Activated CD8-positive, alpha-beta T cell treated with anti-CD3 and anti-CD28 coated beads for 36 hours (primary cell): ENCODE measurements at regions not wholly inside any gene's neighbourhood (a gene's known extent, or its start where the extent isn't known, plus 50 kb on each side); places are given as distances from the start of the nearest gene placed in this dataset.

ENCODE experiments used
- ATAC-seq: fragments of 200-7000 bp; cut with Tn5 transposase; one replicate; pipeline ENCODE4 v1.10.0; 2021; ENCODE audit warnings: mild to moderate bottlenecking, moderate library complexity
- CTCF ChIA-PET: fragments of 350-600 bp; sonication (Branson Sonifier 250); formaldehyde crosslinking; loops from one replicate; lab custom pipeline; 2021; ENCODE audit warnings: antibody characterized with exemption; lab: Charles Lee
- POLR2A ChIA-PET: fragments of 350-600 bp; sonication (Branson Sonifier 250); formaldehyde crosslinking; loops from one replicate; lab custom pipeline; 2021; ENCODE audit warnings: antibody characterized with exemption; lab: Charles Lee
- DNase-seq: peaks from one replicate; pipeline ENCODE4 v3.0.0-alpha.2; 2020
- H3K27ac Mint-ChIP-seq: one replicate; pipeline ENCODE4 v1.8.0; 2021; ENCODE audit warnings: mild to moderate bottlenecking, mixed read lengths
- H3K27me3 Mint-ChIP-seq: one replicate; pipeline ENCODE4 v1.8.0; 2021; ENCODE audit warnings: mixed read lengths
- H3K36me3 Mint-ChIP-seq: one replicate; pipeline ENCODE4 v1.8.0; 2021; ENCODE audit warnings: low read depth, mixed read lengths
- H3K4me1 Mint-ChIP-seq: one replicate; pipeline ENCODE4 v1.8.0; 2021; ENCODE audit warnings: low read depth, mixed read lengths
- H3K4me3 Mint-ChIP-seq: one replicate; pipeline ENCODE4 v1.8.0; 2021; ENCODE audit warnings: mild to moderate bottlenecking, moderate library complexity, mixed read lengths
- H3K9me3 Mint-ChIP-seq: one replicate; pipeline ENCODE4 v1.8.0; 2021; ENCODE audit warnings: mixed read lengths
- intact Hi-C: fragments of 100-400 bp; cut with micrococcal nuclease; formaldehyde crosslinking; loops from one replicate; pipeline ENCODE4 v1.10.0; 2022
- TF ChIP-seq, protein P1 (sequence below): fragments of 200-600 bp; IDR thresholded peaks from one replicate; pipeline ENCODE4 v1.8.0; 2022; ENCODE audit warnings: antibody characterized with exemption, mild to moderate bottlenecking

DNA sequence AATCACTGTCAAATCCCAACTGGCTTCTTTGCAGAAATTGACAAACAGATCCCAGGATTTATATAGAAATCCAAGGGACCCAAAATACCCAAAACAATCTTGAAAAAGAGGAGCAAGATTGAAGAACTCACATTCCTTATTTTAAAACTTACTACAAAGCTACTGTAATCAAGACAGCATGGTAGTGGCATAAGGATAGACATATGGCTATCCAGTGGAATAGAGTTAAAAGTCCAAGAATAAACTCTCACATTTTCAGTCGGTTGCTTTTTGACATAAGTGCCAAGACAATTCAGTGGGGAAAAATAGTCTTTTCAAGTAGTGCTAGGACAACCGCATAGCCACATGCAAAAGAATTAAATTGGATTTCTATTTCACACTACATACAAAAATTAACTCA lies 81.0 kb upstream of the HOXC13 start:
- TF ChIP-seq, protein P1, sequence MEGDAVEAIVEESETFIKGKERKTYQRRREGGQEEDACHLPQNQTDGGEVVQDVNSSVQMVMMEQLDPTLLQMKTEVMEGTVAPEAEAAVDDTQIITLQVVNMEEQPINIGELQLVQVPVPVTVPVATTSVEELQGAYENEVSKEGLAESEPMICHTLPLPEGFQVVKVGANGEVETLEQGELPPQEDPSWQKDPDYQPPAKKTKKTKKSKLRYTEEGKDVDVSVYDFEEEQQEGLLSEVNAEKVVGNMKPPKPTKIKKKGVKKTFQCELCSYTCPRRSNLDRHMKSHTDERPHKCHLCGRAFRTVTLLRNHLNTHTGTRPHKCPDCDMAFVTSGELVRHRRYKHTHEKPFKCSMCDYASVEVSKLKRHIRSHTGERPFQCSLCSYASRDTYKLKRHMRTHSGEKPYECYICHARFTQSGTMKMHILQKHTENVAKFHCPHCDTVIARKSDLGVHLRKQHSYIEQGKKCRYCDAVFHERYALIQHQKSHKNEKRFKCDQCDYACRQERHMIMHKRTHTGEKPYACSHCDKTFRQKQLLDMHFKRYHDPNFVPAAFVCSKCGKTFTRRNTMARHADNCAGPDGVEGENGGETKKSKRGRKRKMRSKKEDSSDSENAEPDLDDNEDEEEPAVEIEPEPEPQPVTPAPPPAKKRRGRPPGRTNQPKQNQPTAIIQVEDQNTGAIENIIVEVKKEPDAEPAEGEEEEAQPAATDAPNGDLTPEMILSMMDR, result no peak
- no peaks in the 10 kb centered on the region for H3K36me3 Mint-ChIP-seq

DNA sequence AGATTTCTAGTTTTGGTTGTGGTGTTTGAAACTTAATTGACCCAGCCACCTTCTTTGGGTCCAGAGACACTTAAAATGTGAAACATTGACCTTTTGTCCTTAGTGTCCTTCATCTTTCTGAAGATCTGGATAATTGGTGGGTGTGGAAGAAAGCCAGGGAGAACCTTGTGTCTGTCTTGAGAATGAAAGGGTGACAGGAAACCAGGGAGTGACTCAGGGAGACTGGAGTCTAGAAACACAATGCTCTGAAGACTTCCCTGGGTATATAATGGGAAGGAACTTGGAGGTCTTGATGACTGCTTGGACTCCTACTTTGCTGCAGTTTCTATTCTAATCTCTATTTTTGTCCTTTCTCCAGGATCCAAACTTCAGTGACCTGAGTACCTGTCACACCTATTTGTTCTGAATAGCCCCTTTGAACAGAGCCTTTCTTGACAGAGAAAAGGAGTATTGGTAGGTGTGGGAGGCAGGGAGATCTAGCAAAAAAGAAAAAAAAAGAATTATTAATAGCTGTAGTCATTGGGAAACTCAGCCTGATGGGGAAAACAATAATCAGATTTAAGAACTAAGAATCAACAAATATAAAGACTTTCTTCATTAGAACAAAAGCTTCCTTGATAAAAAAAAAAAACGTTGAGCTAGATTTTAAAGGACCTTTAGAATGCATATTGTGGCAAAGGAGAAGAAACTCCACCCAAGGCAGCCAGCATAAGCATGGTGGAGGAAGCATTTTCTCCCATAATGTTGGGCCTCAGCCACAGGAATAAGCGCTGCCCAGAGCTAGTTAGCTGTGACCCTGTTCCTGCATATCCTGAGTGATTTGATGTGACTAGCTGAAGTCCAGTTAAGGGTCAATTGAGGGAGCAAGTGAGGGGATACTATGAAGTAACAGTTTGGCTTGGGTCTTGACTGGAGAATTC lies 77.9 kb upstream of the HOXC13 start:
- CTCF ChIA-PET, result interaction anchor here (1.6 kb wide), 1 partner anchor 114 kb away, joined by 5 read pairs; no protein-coding TSS in a partner anchor
- H3K36me3 Mint-ChIP-seq, result no peaks in the 10 kb centered on the region
- no peak overlapping the region for H3K4me3 Mint-ChIP-seq
- no peaks in the 10 kb centered on the region for H3K9me3 Mint-ChIP-seq
- peaks cover 17% of the 10 kb centered on the region for H3K27me3 Mint-ChIP-seq
- ATAC-seq, result no peak
- TF ChIP-seq, protein P1, result no peak
- intact Hi-C loops, result no loop called here
- POLR2A ChIA-PET, result interaction anchor here (0.7 kb wide), 1 partner anchor 296 kb away, joined by 3 read pairs; no protein-coding TSS in a partner anchor
- no peaks in the 10 kb centered on the region for H3K4me1 Mint-ChIP-seq
- DNase-seq, result no peak
- no peak overlapping the region for H3K27ac Mint-ChIP-seq

More for the DNA sequence above, 81.0 kb upstream of the HOXC13 start:
- no peak for DNase-seq
- CTCF ChIA-PET, result no interaction called here
- intact Hi-C loops, result no loop called here
- no peaks in the 10 kb centered on the region for H3K9me3 Mint-ChIP-seq
- POLR2A ChIA-PET, result no interaction called here
- peaks cover 24% of the 10 kb centered on the region for H3K27me3 Mint-ChIP-seq
- ATAC-seq, result no peak
- H3K4me3 Mint-ChIP-seq, result no peak overlapping the region
- no peaks in the 10 kb centered on the region for H3K4me1 Mint-ChIP-seq
- no peak overlapping the region for H3K27ac Mint-ChIP-seq

DNA sequence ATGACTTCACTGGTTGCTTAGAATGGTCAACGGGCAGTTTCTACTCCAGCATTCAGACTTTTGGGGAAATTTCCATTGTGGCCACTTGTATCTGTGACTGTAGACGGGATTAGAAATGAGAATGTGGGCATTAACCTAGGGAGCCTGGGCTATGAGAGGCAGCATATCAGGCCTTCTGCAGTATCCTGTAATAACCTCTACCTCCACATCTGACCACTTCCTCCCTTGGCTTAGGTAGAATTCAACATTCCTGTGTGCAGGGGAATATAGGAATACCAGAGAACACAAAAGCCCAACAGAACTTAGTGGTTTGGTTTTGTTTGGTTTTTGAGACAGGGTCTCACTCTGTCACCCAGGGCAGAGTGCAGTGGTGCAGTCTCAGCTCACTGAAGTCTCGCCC lies 76.4 kb upstream of the HOXC13 start:
- DNase-seq, result no peak
- POLR2A ChIA-PET, result no interaction called here
- no peaks in the 10 kb centered on the region for H3K4me1 Mint-ChIP-seq
- H3K27me3 Mint-ChIP-seq, result peaks cover 15% of the 10 kb centered on the region
- TF ChIP-seq, protein P1, result no peak
- intact Hi-C loops, result no loop called here
- no peaks in the 10 kb centered on the region for H3K36me3 Mint-ChIP-seq
- H3K4me3 Mint-ChIP-seq, result no peak overlapping the region
- no peak for ATAC-seq
- H3K27ac Mint-ChIP-seq, result no peak overlapping the region
- CTCF ChIA-PET, result interaction anchor here (0.6 kb wide), 1 partner anchor 160 kb away, joined by 3 read pairs; no protein-coding TSS in a partner anchor
- no peaks in the 10 kb centered on the region for H3K9me3 Mint-ChIP-seq

DNA sequence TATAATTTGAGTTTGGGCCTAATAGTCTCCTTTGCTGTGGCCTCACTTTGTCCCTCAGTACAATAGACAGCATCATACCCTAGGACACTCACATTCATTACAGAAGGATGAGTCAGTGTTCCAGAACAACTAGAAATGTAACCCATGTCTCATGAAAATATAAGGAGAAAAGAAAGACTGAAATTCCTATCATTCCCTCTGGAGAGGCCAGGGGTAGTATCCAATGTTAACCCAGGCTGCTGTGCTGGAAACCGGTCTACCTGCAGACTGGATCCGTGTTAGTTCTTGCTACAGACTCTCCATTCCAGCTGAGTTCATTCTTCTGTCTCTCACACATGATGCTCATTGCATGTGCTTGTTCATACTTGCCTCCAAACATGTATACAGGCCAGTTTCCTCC lies 75.8 kb upstream of the HOXC13 start:
- Mint-ChIP-seq H3K4me1 (no peaks in the 10 kb centered on the region), H3K36me3 (no peaks in the 10 kb centered on the region), H3K27ac (no peak overlapping the region), H3K9me3 (no peaks in the 10 kb centered on the region), H3K27me3 (peaks cover 21% of the 10 kb centered on the region), H3K4me3 (no peak overlapping the region)
- TF ChIP-seq, protein P1, result no peak
- ChIA-PET CTCF (no interaction called here), POLR2A (no interaction called here)
- ATAC-seq (no peak), DNase-seq (no peak)
- intact Hi-C loops, result no loop called here

DNA sequence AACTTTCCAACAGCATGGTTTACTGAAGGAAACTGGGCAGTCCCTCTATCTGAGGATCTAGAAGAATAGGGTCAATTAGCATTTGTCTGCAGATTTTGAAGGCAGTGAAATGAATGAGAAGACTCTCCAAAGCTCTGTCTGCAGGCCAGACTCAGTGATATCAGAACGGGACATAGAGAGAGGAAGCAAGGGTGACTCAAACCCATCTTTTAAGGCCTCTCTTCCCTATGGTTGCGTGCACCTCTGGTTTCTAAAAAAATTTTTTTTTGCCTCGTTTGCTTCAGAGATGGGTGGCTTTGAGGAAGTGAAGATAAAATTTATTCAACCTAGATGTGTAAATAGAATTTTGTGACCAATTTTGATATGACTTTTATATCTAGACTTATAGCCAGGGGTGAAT lies 71.9 kb upstream of the HOXC13 start:
- no peak overlapping the region for H3K4me3 Mint-ChIP-seq
- H3K36me3 Mint-ChIP-seq, result no peaks in the 10 kb centered on the region
- intact Hi-C loops, result no loop called here
- TF ChIP-seq, protein P1, result no peak
- no peak overlapping the region for H3K27ac Mint-ChIP-seq
- CTCF ChIA-PET, result no interaction called here
- no peak for ATAC-seq
- POLR2A ChIA-PET, result interaction anchor here (1.5 kb wide), 1 partner anchor 30 kb away, joined by 3 read pairs; no protein-coding TSS in a partner anchor
- no peaks in the 10 kb centered on the region for H3K9me3 Mint-ChIP-seq
- no peak for DNase-seq
- peaks cover 19% of the 10 kb centered on the region for H3K27me3 Mint-ChIP-seq
- no peaks in the 10 kb centered on the region for H3K4me1 Mint-ChIP-seq
